GM12878 (cell line): ENCODE measurements at regions not wholly inside any gene's neighbourhood (a gene's known extent, or its start where the extent isn't known, plus 50 kb on each side); places are given as distances from the start of the nearest gene placed in this dataset.

ENCODE experiments used
- ASH2L ChIP-seq: fragments of 300-600, 200-600 bp; sonication (generic); IDR thresholded peaks from 2 replicates; pipeline ENCODE4 v1.6.1; 2017; ENCODE audit warnings: low read depth, mild to moderate bottlenecking, borderline replicate concordance
- BCL11A ChIP-seq: IDR thresholded peaks from 2 replicates; pipeline ENCODE4 v1.6.1; 2011; ENCODE audit warnings: low read depth, low read length
- CUX1 ChIP-seq: IDR thresholded peaks from 2 replicates; pipeline ENCODE4 v1.6.1; 2012; ENCODE audit warnings: improper control_type of control experiment, low read depth, low read length; ENCODE audit not compliant: insufficient replicate concordance
- IRF3 ChIP-seq: fragments of 450-650 bp; IDR thresholded peaks from 2 replicates; pipeline ENCODE4 v1.6.1; 2014; ENCODE audit warnings: mild to moderate bottlenecking
- JUNB ChIP-seq: IDR thresholded peaks from 2 replicates; pipeline ENCODE4 v1.6.1; 2016; ENCODE audit warnings: antibody characterized with exemption, mild to moderate bottlenecking
- MEF2A ChIP-seq: IDR thresholded peaks from 2 replicates; pipeline ENCODE4 v1.6.1; 2011; ENCODE audit warnings: low read depth, mild to moderate bottlenecking, low read length, moderate library complexity; ENCODE audit not compliant: insufficient read depth
- PAX8 ChIP-seq: fragments of 450-650 bp; IDR thresholded peaks from 2 replicates; pipeline ENCODE4 v1.6.1; 2017; ENCODE audit warnings: mild to moderate bottlenecking, moderate library complexity
- RAD21 ChIP-seq: IDR thresholded peaks from 2 replicates; pipeline ENCODE4 v1.6.1; 2011; ENCODE audit warnings: mild to moderate bottlenecking, low read depth, low read length, moderate library complexity; ENCODE audit not compliant: insufficient read depth
- RFX5 ChIP-seq: IDR thresholded peaks from 2 replicates; pipeline ENCODE4 v1.6.1; 2011; ENCODE audit warnings: low read depth, low read length, improper control_type of control experiment
- SREBF1 ChIP-seq: IDR thresholded peaks from 2 replicates; pipeline ENCODE4 v1.6.1; 2012; ENCODE audit warnings: mild to moderate bottlenecking, low read length
- TCF7 ChIP-seq: IDR thresholded peaks from 2 replicates; pipeline ENCODE4 v1.6.1; 2014; ENCODE audit warnings: antibody characterized with exemption, borderline replicate concordance
- WRNIP1 ChIP-seq: IDR thresholded peaks from 2 replicates; pipeline ENCODE4 v1.6.1; 2011; ENCODE audit warnings: low read depth, low read length, improper control_type of control experiment, borderline replicate concordance
- ZBED1 ChIP-seq: IDR thresholded peaks from 2 replicates; pipeline ENCODE4 v1.6.1; 2016; ENCODE audit warnings: borderline replicate concordance
- ZNF384 ChIP-seq: IDR thresholded peaks from 2 replicates; pipeline ENCODE4 v1.6.1; 2012; ENCODE audit warnings: low read depth, mild to moderate bottlenecking, low read length, improper control_type of control experiment, borderline replicate concordance
- ZZZ3 ChIP-seq: IDR thresholded peaks from 2 replicates; pipeline ENCODE4 v1.6.1; 2011; ENCODE audit warnings: low read depth; ENCODE audit not compliant: control insufficient read depth, insufficient read length
- TF ChIP-seq, protein P1 (sequence below): fragments of 450-650 bp; IDR thresholded peaks from 2 replicates; pipeline ENCODE4 v1.6.1; 2017; ENCODE audit warnings: mild to moderate bottlenecking, moderate library complexity
- TF ChIP-seq, protein P2 (sequence below): IDR thresholded peaks from 2 replicates; pipeline ENCODE4 v1.6.1; 2011; ENCODE audit warnings: mild to moderate bottlenecking, low read depth, low read length, moderate library complexity; ENCODE audit not compliant: insufficient replicate concordance
- TF ChIP-seq, protein P3 (sequence below): fragments of 450-650 bp; IDR thresholded peaks from 2 replicates; pipeline ENCODE4 v1.6.1; 2017; ENCODE audit warnings: borderline replicate concordance

DNA sequence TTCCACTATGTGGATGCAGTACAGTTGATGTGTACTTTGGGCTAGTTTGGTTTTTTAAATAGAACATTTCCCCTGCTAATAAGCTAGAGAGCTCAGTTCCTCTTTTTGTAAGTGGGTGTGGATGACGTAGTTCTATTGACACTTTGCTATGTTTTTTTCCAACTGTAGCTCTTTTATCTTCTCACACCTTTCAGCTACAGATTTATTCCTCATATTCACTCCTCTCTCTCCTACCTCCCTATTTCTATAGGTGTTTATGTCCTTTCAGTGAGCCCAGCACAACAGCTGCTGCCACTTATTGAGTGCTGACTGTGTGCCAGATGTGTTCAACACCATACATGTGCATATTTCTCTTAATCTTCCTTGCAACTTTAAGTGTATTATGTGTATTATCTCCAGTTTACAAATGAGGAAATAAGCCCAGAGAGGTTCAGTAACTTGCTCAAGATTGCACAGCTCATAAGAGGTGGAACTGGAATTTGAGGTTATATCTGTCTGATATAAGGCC, 215.7 kb downstream of the SEMA6A start (continued):
- TF ChIP-seq, protein P1, sequence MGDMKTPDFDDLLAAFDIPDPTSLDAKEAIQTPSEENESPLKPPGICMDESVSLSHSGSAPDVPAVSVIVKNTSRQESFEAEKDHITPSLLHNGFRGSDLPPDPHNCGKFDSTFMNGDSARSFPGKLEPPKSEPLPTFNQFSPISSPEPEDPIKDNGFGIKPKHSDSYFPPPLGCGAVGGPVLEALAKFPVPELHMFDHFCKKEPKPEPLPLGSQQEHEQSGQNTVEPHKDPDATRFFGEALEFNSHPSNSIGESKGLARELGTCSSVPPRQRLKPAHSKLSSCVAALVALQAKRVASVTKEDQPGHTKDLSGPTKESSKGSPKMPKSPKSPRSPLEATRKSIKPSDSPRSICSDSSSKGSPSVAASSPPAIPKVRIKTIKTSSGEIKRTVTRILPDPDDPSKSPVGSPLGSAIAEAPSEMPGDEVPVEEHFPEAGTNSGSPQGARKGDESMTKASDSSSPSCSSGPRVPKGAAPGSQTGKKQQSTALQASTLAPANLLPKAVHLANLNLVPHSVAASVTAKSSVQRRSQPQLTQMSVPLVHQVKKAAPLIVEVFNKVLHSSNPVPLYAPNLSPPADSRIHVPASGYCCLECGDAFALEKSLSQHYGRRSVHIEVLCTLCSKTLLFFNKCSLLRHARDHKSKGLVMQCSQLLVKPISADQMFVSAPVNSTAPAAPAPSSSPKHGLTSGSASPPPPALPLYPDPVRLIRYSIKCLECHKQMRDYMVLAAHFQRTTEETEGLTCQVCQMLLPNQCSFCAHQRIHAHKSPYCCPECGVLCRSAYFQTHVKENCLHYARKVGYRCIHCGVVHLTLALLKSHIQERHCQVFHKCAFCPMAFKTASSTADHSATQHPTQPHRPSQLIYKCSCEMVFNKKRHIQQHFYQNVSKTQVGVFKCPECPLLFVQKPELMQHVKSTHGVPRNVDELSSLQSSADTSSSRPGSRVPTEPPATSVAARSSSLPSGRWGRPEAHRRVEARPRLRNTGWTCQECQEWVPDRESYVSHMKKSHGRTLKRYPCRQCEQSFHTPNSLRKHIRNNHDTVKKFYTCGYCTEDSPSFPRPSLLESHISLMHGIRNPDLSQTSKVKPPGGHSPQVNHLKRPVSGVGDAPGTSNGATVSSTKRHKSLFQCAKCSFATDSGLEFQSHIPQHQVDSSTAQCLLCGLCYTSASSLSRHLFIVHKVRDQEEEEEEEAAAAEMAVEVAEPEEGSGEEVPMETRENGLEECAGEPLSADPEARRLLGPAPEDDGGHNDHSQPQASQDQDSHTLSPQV, result peak; percentile 83
- TF ChIP-seq CUX1 (no peak), PAX8 (no peak), RAD21 (no peak), ASH2L (no peak), BCL11A (peak; percentile 92), IRF3 (no peak), TCF7 (peak; percentile 77), ZNF384 (peak; percentile 87), RFX5 (no peak), SREBF1 (peak; percentile 5; the same call in 1 of the 2 replicates), ZBED1 (no peak), ZZZ3 (no peak), MEF2A (peak; percentile 69), JUNB (peak; percentile 66), WRNIP1 (no peak)
- TF ChIP-seq, protein P2, sequence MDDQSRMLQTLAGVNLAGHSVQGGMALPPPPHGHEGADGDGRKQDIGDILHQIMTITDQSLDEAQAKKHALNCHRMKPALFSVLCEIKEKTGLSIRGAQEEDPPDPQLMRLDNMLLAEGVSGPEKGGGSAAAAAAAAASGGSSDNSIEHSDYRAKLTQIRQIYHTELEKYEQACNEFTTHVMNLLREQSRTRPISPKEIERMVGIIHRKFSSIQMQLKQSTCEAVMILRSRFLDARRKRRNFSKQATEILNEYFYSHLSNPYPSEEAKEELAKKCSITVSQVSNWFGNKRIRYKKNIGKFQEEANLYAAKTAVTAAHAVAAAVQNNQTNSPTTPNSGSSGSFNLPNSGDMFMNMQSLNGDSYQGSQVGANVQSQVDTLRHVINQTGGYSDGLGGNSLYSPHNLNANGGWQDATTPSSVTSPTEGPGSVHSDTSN, result no peak
- TF ChIP-seq, protein P3, sequence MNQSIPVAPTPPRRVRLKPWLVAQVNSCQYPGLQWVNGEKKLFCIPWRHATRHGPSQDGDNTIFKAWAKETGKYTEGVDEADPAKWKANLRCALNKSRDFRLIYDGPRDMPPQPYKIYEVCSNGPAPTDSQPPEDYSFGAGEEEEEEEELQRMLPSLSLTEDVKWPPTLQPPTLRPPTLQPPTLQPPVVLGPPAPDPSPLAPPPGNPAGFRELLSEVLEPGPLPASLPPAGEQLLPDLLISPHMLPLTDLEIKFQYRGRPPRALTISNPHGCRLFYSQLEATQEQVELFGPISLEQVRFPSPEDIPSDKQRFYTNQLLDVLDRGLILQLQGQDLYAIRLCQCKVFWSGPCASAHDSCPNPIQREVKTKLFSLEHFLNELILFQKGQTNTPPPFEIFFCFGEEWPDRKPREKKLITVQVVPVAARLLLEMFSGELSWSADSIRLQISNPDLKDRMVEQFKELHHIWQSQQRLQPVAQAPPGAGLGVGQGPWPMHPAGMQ, result no peak
